ENCODE measurements at regions not wholly inside any gene's neighbourhood (a gene's known extent, or its start where the extent isn't known, plus 50 kb on each side); places are given as distances from the start of the nearest gene placed in this dataset.

GRCh38 chr2:92073815-92074548, 2797.2 kb upstream of the TEKT4 start:
- no peak overlapping the region for H3K56ac ChIP-seq (ENCODE audit: insufficient read length, low read depth, low read length)
- H3K4me1 ChIP-seq (ENCODE audit: insufficient read depth, low read length): no peaks in the 10 kb centered on the region
- H4K8ac ChIP-seq (replicated peaks; ENCODE audit: insufficient read length, low read depth, low read length): no peak overlapping the region
- H3K27ac ChIP-seq (ENCODE audit: insufficient read length, low read depth, low read length): no peak overlapping the region
- Mint-ChIP-seq H3K9me3 (peaks cover 53 to 59% of the 10 kb centered on the region in 2 experiments), H3K4me3 (no peak overlapping the region), H3K27me3 (ENCODE audit: low read depth) (peaks cover 2% of the 10 kb centered on the region; the same call in 1 of the 2 replicates), H3K36me3 (ENCODE audit: insufficient read depth in 1 of 3, low read depth in 3 of 3) (peaks cover 0 to 22% (median 4%) of the 10 kb centered on the region in 3 experiments; a peak in 5 of 7 replicates), H3K27ac (no peak overlapping the region), H3K4me1 (no peaks in the 10 kb centered on the region)
- H2BK120ac ChIP-seq (ENCODE audit: low read depth, low read length, poor library complexity, severe bottlenecking): no peak overlapping the region
- no peak for TF ChIP-seq CTCF (conservative IDR thresholded peaks at IDR 0.05)
- H2BK20ac ChIP-seq (ENCODE audit: low read depth, low read length, poor library complexity, severe bottlenecking): no peak overlapping the region
- H2BK15ac ChIP-seq (ENCODE audit: low read depth, low read length): no peak overlapping the region
- no peak overlapping the region for H2AK5ac ChIP-seq (ENCODE audit: insufficient read length, low read length)
- H3K9me3 ChIP-seq (ENCODE audit: control insufficient read depth, low read depth, low read length): peaks cover 18% of the 10 kb centered on the region
- H3K4ac ChIP-seq (ENCODE audit: low read depth, low read length): no peak overlapping the region
- no peak overlapping the region for H4K5ac ChIP-seq (ENCODE audit: insufficient read length, low read depth, low read length)
- no peak overlapping the region for H3K18ac ChIP-seq (ENCODE audit: insufficient read length, low read depth, low read length)
- H3K79me2 ChIP-seq (ENCODE audit: insufficient read depth, low read length): no peaks in the 10 kb centered on the region
- H2BK12ac ChIP-seq (ENCODE audit: insufficient read length, low read depth, low read length): no peak overlapping the region
- no peaks in the 10 kb centered on the region for H3K79me1 ChIP-seq (ENCODE audit: insufficient read depth, low read depth, low read length, poor library complexity, severe bottlenecking)
- no peak overlapping the region for H3K14ac ChIP-seq (ENCODE audit: insufficient read depth, low read length)
- no peaks in the 10 kb centered on the region for H3K23me2 ChIP-seq (ENCODE audit: insufficient read length, low read depth, low read length, poor library complexity, severe bottlenecking)
- no peaks in the 10 kb centered on the region for H4K20me1 ChIP-seq (ENCODE audit: control insufficient read depth, insufficient read depth, insufficient read length)
- DNase-seq: peak; percentile 2
- H2AFZ ChIP-seq (ENCODE audit: low read length): no peak overlapping the region
- no peak overlapping the region for H3K4me2 ChIP-seq (ENCODE audit: insufficient read depth, insufficient read length, low read length)
- no peak overlapping the region for H3K9ac ChIP-seq (ENCODE audit: extremely low read depth, insufficient read length, low read length)
- WGBS (ENCODE audit: extremely low coverage, insufficient read length, low lambda C conversion rate): no CpG with 5 or more reads among the region's 45 CpGs
- no peak overlapping the region for H3K23ac ChIP-seq (ENCODE audit: insufficient read length, low read depth, low read length)
- H3K27me3 ChIP-seq (ENCODE audit: insufficient read depth, low read length): no peaks in the 10 kb centered on the region
- H4K91ac ChIP-seq (ENCODE audit: insufficient read length, low read depth, low read length): no peak overlapping the region
- no peak overlapping the region for H3T11ph ChIP-seq (ENCODE audit: low read length)
- H2BK5ac ChIP-seq (ENCODE audit: insufficient read length, low read length): no peak overlapping the region
